H9 (cell line): ENCODE measurements at regions not wholly inside any gene's neighbourhood (a gene's known extent, or its start where the extent isn't known, plus 50 kb on each side); places are given as distances from the start of the nearest gene placed in this dataset.
A peak's percentile ranks its signal among the peaks of the same experiment; 100 is the strongest.

Source experiments
- DNase-seq: peaks from one replicate; pipeline ENCODE4 v3.0.0-alpha.2; 2017
- H2AFZ ChIP-seq: one replicate; pipeline ENCODE4 v1.6.1; 2013; ENCODE audit warnings: mild to moderate bottlenecking, low read length, control low read depth, moderate library complexity
- H2AK5ac ChIP-seq: 2 replicates; pipeline ENCODE4 v1.6.1; 2013; ENCODE audit warnings: low read length, control low read depth, mixed read lengths; ENCODE audit not compliant: insufficient read length
- H2BK120ac ChIP-seq: one replicate; pipeline ENCODE4 v1.6.1; 2013; ENCODE audit warnings: low read depth, mild to moderate bottlenecking, low read length, control low read depth, inconsistent platforms; ENCODE audit not compliant: poor library complexity, severe bottlenecking
- H2BK12ac ChIP-seq: 2 replicates; pipeline ENCODE4 v1.6.1; 2013; ENCODE audit warnings: low read length, control low read depth, mixed read lengths, low read depth; ENCODE audit not compliant: insufficient read length
- H2BK15ac ChIP-seq: 2 replicates; pipeline ENCODE4 v1.6.1; 2013; ENCODE audit warnings: low read depth, low read length, control low read depth
- H2BK20ac ChIP-seq: one replicate; pipeline ENCODE4 v1.6.1; 2013; ENCODE audit warnings: low read depth, mild to moderate bottlenecking, low read length, control low read depth, inconsistent platforms; ENCODE audit not compliant: poor library complexity, severe bottlenecking
- H2BK5ac ChIP-seq: 2 replicates; pipeline ENCODE4 v1.6.1; 2013; ENCODE audit warnings: low read length, control low read depth, mixed read lengths; ENCODE audit not compliant: insufficient read length
- H3K14ac ChIP-seq: 2 replicates; pipeline ENCODE4 v1.6.1; 2013; ENCODE audit warnings: low read length, control low read depth; ENCODE audit not compliant: insufficient read depth
- H3K18ac ChIP-seq: 2 replicates; pipeline ENCODE4 v1.6.1; 2013; ENCODE audit warnings: low read depth, mild to moderate bottlenecking, mixed read lengths, low read length, control low read depth; ENCODE audit not compliant: insufficient read length
- H3K23ac ChIP-seq: 2 replicates; pipeline ENCODE4 v1.6.1; 2013; ENCODE audit warnings: low read length, control low read depth, mixed read lengths, low read depth; ENCODE audit not compliant: insufficient read length
- H3K23me2 ChIP-seq: 2 replicates; pipeline ENCODE4 v1.6.1; 2013; ENCODE audit warnings: low read depth, mild to moderate bottlenecking, mixed read lengths, low read length, control low read depth; ENCODE audit not compliant: insufficient read length, poor library complexity, severe bottlenecking
- H3K27ac ChIP-seq: 2 replicates; pipeline ENCODE4 v1.5.1; 2013; ENCODE audit warnings: low read length, control low read depth, mixed read lengths, low read depth; ENCODE audit not compliant: insufficient read length
- H3K27me3 ChIP-seq: 2 replicates; pipeline ENCODE4 v1.6.1; 2013; ENCODE audit warnings: low read length, control low read depth, inconsistent platforms; ENCODE audit not compliant: insufficient read depth
- H3K4ac ChIP-seq: 2 replicates; pipeline ENCODE4 v1.6.1; 2013; ENCODE audit warnings: low read depth, mild to moderate bottlenecking, control low read depth, inconsistent platforms, low read length, moderate library complexity
- H3K4me1 ChIP-seq: 2 replicates; pipeline ENCODE4 v1.6.1; 2013; ENCODE audit warnings: low read length, control low read depth, inconsistent platforms; ENCODE audit not compliant: insufficient read depth
- H3K4me2 ChIP-seq: 2 replicates; pipeline ENCODE4 v1.6.1; 2013; ENCODE audit warnings: low read length, control low read depth, mixed read lengths; ENCODE audit not compliant: insufficient read length, insufficient read depth
- H3K56ac ChIP-seq: 2 replicates; pipeline ENCODE4 v1.6.1; 2013; ENCODE audit warnings: low read depth, mild to moderate bottlenecking, mixed read lengths, low read length, control low read depth; ENCODE audit not compliant: insufficient read length
- H3K79me1 ChIP-seq: 2 replicates; pipeline ENCODE4 v1.6.1; 2013; ENCODE audit warnings: low read depth, mild to moderate bottlenecking, moderate library complexity, low read length, control low read depth, inconsistent platforms; ENCODE audit not compliant: insufficient read depth, poor library complexity, severe bottlenecking
- H3K79me2 ChIP-seq: 2 replicates; pipeline ENCODE4 v1.6.1; 2013; ENCODE audit warnings: low read length, control low read depth, inconsistent platforms; ENCODE audit not compliant: insufficient read depth
- H3K9ac ChIP-seq: 2 replicates; pipeline ENCODE4 v1.6.1; 2013; ENCODE audit warnings: low read length, control low read depth, mixed read lengths; ENCODE audit not compliant: insufficient read length; ENCODE audit errors: extremely low read depth
- H3K9me3 ChIP-seq: one replicate; pipeline ENCODE4 v1.6.1; 2013; ENCODE audit warnings: low read depth, low read length, inconsistent platforms; ENCODE audit not compliant: control insufficient read depth
- H3T11ph ChIP-seq: one replicate; pipeline ENCODE4 v1.6.1; 2013; ENCODE audit warnings: mild to moderate bottlenecking, low read length, control low read depth, inconsistent platforms
- H4K20me1 ChIP-seq: one replicate; pipeline ENCODE4 v1.6.1; 2013; ENCODE audit not compliant: control insufficient read depth, insufficient read length, insufficient read depth
- H4K5ac ChIP-seq: 2 replicates; pipeline ENCODE4 v1.6.1; 2013; ENCODE audit warnings: low read depth, mild to moderate bottlenecking, mixed read lengths, low read length, control low read depth; ENCODE audit not compliant: insufficient read length
- H4K8ac ChIP-seq: replicated peaks from 2 replicates; pipeline ENCODE4 v1.6.1; 2013; ENCODE audit warnings: low read length, control low read depth, mixed read lengths, low read depth; ENCODE audit not compliant: insufficient read length
- H4K91ac ChIP-seq: 2 replicates; pipeline ENCODE4 v1.6.1; 2013; ENCODE audit warnings: low read depth, mild to moderate bottlenecking, moderate library complexity, mixed read lengths, low read length, control low read depth; ENCODE audit not compliant: insufficient read length
- H3K27ac Mint-ChIP-seq, 3 experiments: 2 replicates in 2 of 3; 3 replicates in 1 of 3; pipeline ENCODE4 v1.8.0; 2020 to 2021; ENCODE audit warnings: mixed read lengths in 3 of 3, mild to moderate bottlenecking in 1 of 3, moderate library complexity in 1 of 3
- H3K27me3 Mint-ChIP-seq: 2 replicates; pipeline ENCODE4 v1.8.0; 2021; ENCODE audit warnings: low read depth, mild to moderate bottlenecking, moderate library complexity, mixed read lengths
- H3K36me3 Mint-ChIP-seq, 3 experiments: 2 replicates in 2 of 3; 3 replicates in 1 of 3; pipeline ENCODE4 v1.8.0; 2020 to 2021; ENCODE audit warnings: low read depth in 3 of 3, mixed read lengths in 3 of 3; ENCODE audit not compliant: insufficient read depth in 1 of 3
- H3K4me1 Mint-ChIP-seq, 2 experiments: 2 replicates each; pipeline ENCODE4 v1.8.0; 2020; ENCODE audit warnings: mixed read lengths in 2 of 2
- H3K4me3 Mint-ChIP-seq, 2 experiments: 2 replicates in 1 of 2; 3 replicates in 1 of 2; pipeline ENCODE4 v1.8.0; 2020 to 2021; ENCODE audit warnings: mild to moderate bottlenecking in 2 of 2, mixed read lengths in 2 of 2, moderate library complexity in 1 of 2
- H3K9me3 Mint-ChIP-seq, 2 experiments: 2 replicates in 1 of 2; 3 replicates in 1 of 2; pipeline ENCODE4 v1.8.0; 2020; ENCODE audit warnings: mild to moderate bottlenecking in 2 of 2, mixed read lengths in 2 of 2, moderate library complexity in 1 of 2
- CTCF ChIP-seq: fragments of 200-600 bp; sonication (generic); conservative IDR thresholded peaks from 3 replicates; pipeline ENCODE4 v1.8.0; 2021; ENCODE audit warnings: antibody characterized with exemption, mild to moderate bottlenecking
- WGBS: extraction: QIAGEN DNeasy Blood & Tissue Kit; methylation state at CpG from one replicate; pipeline ENCODE4 v1.1.7; 2013; ENCODE audit warnings: missing lambda C conversion rate, low lambda C conversion rate, mixed read lengths; ENCODE audit not compliant: insufficient read length; ENCODE audit errors: extremely low coverage; 5-methylcytosine and 5-hydroxymethylcytosine counted together

DNA sequence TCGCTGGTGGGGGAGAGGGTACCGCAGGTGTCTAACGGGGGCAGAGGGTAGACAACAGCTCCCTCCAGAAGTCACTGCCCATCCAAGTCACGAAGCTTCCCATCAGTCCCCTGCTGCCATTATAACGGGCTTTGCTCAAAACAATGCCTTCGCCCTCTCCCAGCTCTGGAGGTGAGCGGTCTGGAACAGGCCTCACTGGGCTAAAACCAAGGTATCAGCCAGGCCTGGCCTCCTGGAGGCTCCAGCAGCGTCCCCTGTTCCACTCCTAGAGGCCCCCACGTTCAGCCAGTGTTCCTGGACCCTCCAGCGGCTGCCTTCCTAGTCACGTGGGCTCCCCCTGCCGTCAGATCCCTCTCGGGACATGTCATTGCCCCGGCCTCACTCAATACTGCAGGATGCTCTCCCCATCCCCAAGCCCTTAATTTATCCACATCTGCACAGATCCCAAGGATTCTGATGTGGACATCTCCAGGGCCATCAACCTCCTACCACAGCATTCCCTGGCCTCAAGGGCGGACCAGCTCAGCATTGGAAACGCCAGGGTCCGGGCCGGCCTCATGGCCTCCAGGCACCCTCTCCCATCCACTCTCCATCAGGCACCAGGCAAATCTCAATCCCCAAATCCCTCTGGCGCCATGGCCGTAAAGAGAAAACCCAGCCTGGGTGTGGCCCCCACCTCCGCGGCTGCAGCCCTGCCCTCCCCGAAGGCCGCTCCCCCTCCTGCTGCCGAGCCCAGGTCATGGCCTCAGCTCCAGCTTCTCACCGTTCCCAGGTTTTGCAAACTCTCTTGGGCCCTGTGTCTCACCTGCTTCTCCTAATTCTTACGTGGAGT is 104.1 kb upstream of the FAM20C start:
- Histone ChIP-seq H2BK5ac (no peak overlapping the region), H4K20me1 (no peaks in the 10 kb centered on the region), H3K23me2 (no peaks in the 10 kb centered on the region), H3K9ac (no peak overlapping the region), H3K4me1 (peaks cover 10% of the 10 kb centered on the region; the same call in 1 of the 2 replicates), H2BK20ac (no peak overlapping the region), H2BK120ac (no peak overlapping the region), H3K4me2 (no peak overlapping the region), H3K27me3 (no peaks in the 10 kb centered on the region), H2BK15ac (no peak overlapping the region), H2BK12ac (no peak overlapping the region), H4K8ac (no peak overlapping the region), H3T11ph (no peak overlapping the region), H4K5ac (no peak overlapping the region), H3K23ac (no peak overlapping the region), H3K14ac (no peak overlapping the region), H3K27ac (no peak overlapping the region), H3K9me3 (no peaks in the 10 kb centered on the region), H3K79me2 (peaks cover 6% of the 10 kb centered on the region; the same call in 1 of the 2 replicates), H3K79me1 (no peaks in the 10 kb centered on the region), H4K91ac (no peak overlapping the region), H3K4ac (no peak overlapping the region), H2AK5ac (no peak overlapping the region), H3K18ac (no peak overlapping the region), H3K56ac (no peak overlapping the region), H2AFZ (no peak overlapping the region)
- Mint-ChIP-seq H3K27me3 (no peaks in the 10 kb centered on the region), H3K9me3 (peaks cover 0 to 6% of the 10 kb centered on the region in 2 experiments; a peak in 1 of 5 replicates), H3K4me3 (no peak overlapping the region; a peak in 1 of 5 replicates), H3K4me1 (peaks cover 54 to 60% of the 10 kb centered on the region in 2 experiments), H3K27ac (peak overlapping the region in 1 of 3 experiments; percentile 44; a peak in 2 of 7 replicates), H3K36me3 (peaks cover 2 to 5% (median 4%) of the 10 kb centered on the region in 3 experiments; a peak in 5 of 7 replicates)
- peak; percentile 63 for TF ChIP-seq CTCF
- WGBS = no CpG with 5 or more reads among the region's 27 CpGs
- DNase-seq = no peak
